Epithelial cell of proximal tubule (primary cell): ENCODE measurements at regions not wholly inside any gene's neighbourhood (a gene's known extent, or its start where the extent isn't known, plus 50 kb on each side); places are given as distances from the start of the nearest gene placed in this dataset.

Experiments
- DNase-seq: peaks from one replicate; pipeline ENCODE4 v3.0.0-alpha.2; 2011; ENCODE audit warnings: low read depth
- H3K4me3 ChIP-seq: 2 replicates; pipeline ENCODE4 v1.5.1; 2011; ENCODE audit warnings: low read depth, mild to moderate bottlenecking, low read length
- CTCF ChIP-seq: conservative IDR thresholded peaks from 2 replicates; pipeline ENCODE4 v1.5.1; 2012; ENCODE audit warnings: low read depth, mild to moderate bottlenecking, low read length

- TF ChIP-seq CTCF: no peak
- no peak overlapping the region for H3K4me3 ChIP-seq
- DNase-seq: no peak
Observed at GRCh38 chr6:106908386-106908840, 66.1 kb downstream of the CD24 start.

- no peak for TF ChIP-seq CTCF
- no peak overlapping the region for H3K4me3 ChIP-seq
- no peak for DNase-seq
Observed at GRCh38 chr6:106907754-106908153, 66.8 kb downstream of the CD24 start.

GRCh38 chr6:106906232-106906631, 68.3 kb downstream of the CD24 start:
- H3K4me3 ChIP-seq: no peak overlapping the region
- no peak for DNase-seq
- no peak for TF ChIP-seq CTCF

GRCh38 chr6:106903299-106903698, 71.2 kb downstream of the CD24 start:
- no peak for TF ChIP-seq CTCF
- DNase-seq: no peak
- H3K4me3 ChIP-seq: no peak overlapping the region

GRCh38 chr6:106901062-106901461, 73.5 kb downstream of the CD24 start:
- no peak overlapping the region for H3K4me3 ChIP-seq
- no peak for DNase-seq
- TF ChIP-seq CTCF: no peak

GRCh38 chr6:106899697-106900096, 74.8 kb downstream of the CD24 start:
- H3K4me3 ChIP-seq: no peak overlapping the region
- no peak for DNase-seq
- no peak for TF ChIP-seq CTCF

- H3K4me3 ChIP-seq: no peak overlapping the region
- no peak for DNase-seq
- no peak for TF ChIP-seq CTCF
Observed at GRCh38 chr6:106897580-106897979, 76.9 kb downstream of the CD24 start.
